ENCODE measurements at regions not wholly inside any gene's neighbourhood (a gene's known extent, or its start where the extent isn't known, plus 50 kb on each side); places are given as distances from the start of the nearest gene placed in this dataset.

DNA sequence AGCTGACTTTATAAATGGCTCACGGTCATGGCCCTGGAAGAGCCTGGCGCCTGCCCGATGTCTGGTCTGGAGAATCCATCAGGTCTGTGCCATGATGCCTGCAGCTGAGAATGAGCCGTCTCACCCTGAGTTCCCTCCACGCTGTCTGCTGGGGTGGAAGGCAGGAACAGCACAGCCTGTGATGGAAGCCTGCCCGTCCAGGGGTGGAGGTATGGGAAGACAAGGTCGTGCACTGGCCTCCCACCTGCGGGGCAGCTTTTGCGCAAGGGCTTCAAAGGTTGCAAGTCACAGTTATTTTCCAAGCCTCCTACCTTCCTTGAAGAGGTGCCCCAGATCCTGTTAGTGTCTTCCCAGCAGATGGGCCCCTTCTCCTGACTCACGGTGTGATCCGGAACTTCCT, 275.5 kb downstream of the FAM43A start:
- no peak overlapping the region for H3K9ac ChIP-seq (ENCODE audit: low read depth, low read length)
- no peak overlapping the region for H2AFZ ChIP-seq (ENCODE audit: low read depth, low read length)
- H3K4me2 ChIP-seq (ENCODE audit: insufficient read depth, low read length): no peak overlapping the region
- DNase-seq (no peak), ATAC-seq (ENCODE audit: insufficient read depth, low read depth) (no peak)
- no peaks in the 10 kb centered on the region for H3K79me2 ChIP-seq (ENCODE audit: insufficient read depth, low read length)
- H4K20me1 ChIP-seq (ENCODE audit: insufficient read depth, low read length): no peaks in the 10 kb centered on the region
- no peak overlapping the region for H3K4me3 ChIP-seq (ENCODE audit: low read depth in 1 of 2, low read length in 2 of 2)
- H3K4me1 ChIP-seq (ENCODE audit: insufficient read depth, low read length): no peaks in the 10 kb centered on the region
- peaks cover 6% of the 10 kb centered on the region for H3K27me3 ChIP-seq (ENCODE audit: insufficient read depth, low read length, poor library complexity)
- H3K36me3 ChIP-seq (ENCODE audit: insufficient read depth, low read length): no peaks in the 10 kb centered on the region
- no peak overlapping the region for H3K27ac ChIP-seq (ENCODE audit: low read length)
- no peaks in the 10 kb centered on the region for H3K9me3 ChIP-seq (ENCODE audit: insufficient read depth, low read length, severe bottlenecking)
- TF ChIP-seq, protein P1, sequence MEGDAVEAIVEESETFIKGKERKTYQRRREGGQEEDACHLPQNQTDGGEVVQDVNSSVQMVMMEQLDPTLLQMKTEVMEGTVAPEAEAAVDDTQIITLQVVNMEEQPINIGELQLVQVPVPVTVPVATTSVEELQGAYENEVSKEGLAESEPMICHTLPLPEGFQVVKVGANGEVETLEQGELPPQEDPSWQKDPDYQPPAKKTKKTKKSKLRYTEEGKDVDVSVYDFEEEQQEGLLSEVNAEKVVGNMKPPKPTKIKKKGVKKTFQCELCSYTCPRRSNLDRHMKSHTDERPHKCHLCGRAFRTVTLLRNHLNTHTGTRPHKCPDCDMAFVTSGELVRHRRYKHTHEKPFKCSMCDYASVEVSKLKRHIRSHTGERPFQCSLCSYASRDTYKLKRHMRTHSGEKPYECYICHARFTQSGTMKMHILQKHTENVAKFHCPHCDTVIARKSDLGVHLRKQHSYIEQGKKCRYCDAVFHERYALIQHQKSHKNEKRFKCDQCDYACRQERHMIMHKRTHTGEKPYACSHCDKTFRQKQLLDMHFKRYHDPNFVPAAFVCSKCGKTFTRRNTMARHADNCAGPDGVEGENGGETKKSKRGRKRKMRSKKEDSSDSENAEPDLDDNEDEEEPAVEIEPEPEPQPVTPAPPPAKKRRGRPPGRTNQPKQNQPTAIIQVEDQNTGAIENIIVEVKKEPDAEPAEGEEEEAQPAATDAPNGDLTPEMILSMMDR (IDR thresholded peaks at IDR 0.05; ENCODE audit: borderline replicate concordance, extremely low read depth, low read length, poor library complexity, severe bottlenecking): no peak
- TF ChIP-seq EZH2 (IDR thresholded peaks at IDR 0.05; ENCODE audit: borderline replicate concordance, low read depth, low read length, severe bottlenecking): no peak

DNA sequence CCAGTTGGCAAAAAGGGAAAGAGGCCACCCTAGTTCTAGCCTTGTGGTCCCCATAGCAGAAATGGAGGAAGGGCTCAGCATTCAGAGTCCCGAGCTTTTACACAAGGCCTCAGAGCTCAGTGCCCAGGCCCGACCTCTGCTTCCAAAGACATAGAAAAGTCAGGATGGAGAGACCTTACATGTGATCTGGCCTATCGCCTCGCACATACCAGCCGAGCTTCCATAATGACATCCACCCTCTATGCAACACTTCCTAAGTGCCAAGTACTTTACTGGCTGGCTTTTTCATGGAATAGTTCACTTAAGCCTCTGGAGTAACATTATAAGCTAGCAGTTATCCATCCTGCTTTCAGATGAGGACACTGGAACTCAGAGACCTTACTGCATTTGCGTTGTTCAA, 275.9 kb downstream of the FAM43A start:
- Histone ChIP-seq H3K27ac (ENCODE audit: low read length) (no peak overlapping the region), H3K9me3 (ENCODE audit: insufficient read depth, low read length, severe bottlenecking) (no peaks in the 10 kb centered on the region), H3K4me2 (ENCODE audit: insufficient read depth, low read length) (no peak overlapping the region), H3K9ac (ENCODE audit: low read depth, low read length) (no peak overlapping the region), H2AFZ (ENCODE audit: low read depth, low read length) (no peak overlapping the region), H3K79me2 (ENCODE audit: insufficient read depth, low read length) (no peaks in the 10 kb centered on the region), H3K4me3 (ENCODE audit: low read depth in 1 of 2, low read length in 2 of 2) (no peak overlapping the region), H3K4me1 (ENCODE audit: insufficient read depth, low read length) (no peaks in the 10 kb centered on the region), H3K27me3 (ENCODE audit: insufficient read depth, low read length, poor library complexity) (peaks cover 8% of the 10 kb centered on the region), H3K36me3 (ENCODE audit: insufficient read depth, low read length) (no peaks in the 10 kb centered on the region), H4K20me1 (ENCODE audit: insufficient read depth, low read length) (no peaks in the 10 kb centered on the region)
- TF ChIP-seq, protein P1 (IDR thresholded peaks at IDR 0.05; ENCODE audit: borderline replicate concordance, extremely low read depth, low read length, poor library complexity, severe bottlenecking): no peak
- TF ChIP-seq EZH2 (IDR thresholded peaks at IDR 0.05; ENCODE audit: borderline replicate concordance, low read depth, low read length, severe bottlenecking): no peak
- no peak for ATAC-seq (ENCODE audit: insufficient read depth, low read depth)
- no peak for DNase-seq

DNA sequence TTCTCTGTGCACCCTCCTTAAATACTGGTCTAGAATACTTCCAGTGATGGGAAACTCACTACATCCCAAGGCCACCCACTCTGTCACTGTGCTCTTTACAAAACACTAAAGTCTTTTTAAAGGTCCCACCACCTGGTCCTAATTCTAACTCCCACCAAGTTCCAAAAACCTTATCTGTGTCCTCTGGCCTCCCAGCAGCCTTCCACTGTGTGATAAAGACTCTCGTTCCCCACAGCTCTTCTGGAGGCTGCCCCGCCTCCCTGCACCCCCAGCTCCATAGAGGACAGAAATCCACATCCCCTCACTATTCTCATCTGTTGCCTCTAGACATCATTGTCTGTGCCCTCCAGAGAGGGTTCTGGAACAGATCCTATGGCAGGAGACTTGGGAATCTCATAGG, 276.4 kb downstream of the FAM43A start:
- Histone ChIP-seq H3K79me2 (ENCODE audit: insufficient read depth, low read length) (no peaks in the 10 kb centered on the region), H3K9ac (ENCODE audit: low read depth, low read length) (no peak overlapping the region), H3K9me3 (ENCODE audit: insufficient read depth, low read length, severe bottlenecking) (no peaks in the 10 kb centered on the region), H3K27me3 (ENCODE audit: insufficient read depth, low read length, poor library complexity) (peaks cover 8% of the 10 kb centered on the region), H3K4me1 (ENCODE audit: insufficient read depth, low read length) (no peaks in the 10 kb centered on the region), H2AFZ (ENCODE audit: low read depth, low read length) (no peak overlapping the region), H3K4me3 (ENCODE audit: low read depth in 1 of 2, low read length in 2 of 2) (no peak overlapping the region), H3K36me3 (ENCODE audit: insufficient read depth, low read length) (no peaks in the 10 kb centered on the region), H3K27ac (ENCODE audit: low read length) (no peak overlapping the region), H4K20me1 (ENCODE audit: insufficient read depth, low read length) (no peaks in the 10 kb centered on the region), H3K4me2 (ENCODE audit: insufficient read depth, low read length) (no peak overlapping the region)
- TF ChIP-seq EZH2 (IDR thresholded peaks at IDR 0.05; ENCODE audit: borderline replicate concordance, low read depth, low read length, severe bottlenecking): no peak
- TF ChIP-seq, protein P1 (IDR thresholded peaks at IDR 0.05; ENCODE audit: borderline replicate concordance, extremely low read depth, low read length, poor library complexity, severe bottlenecking): no peak
- no peak for DNase-seq
- no peak for ATAC-seq (ENCODE audit: insufficient read depth, low read depth)

DNA sequence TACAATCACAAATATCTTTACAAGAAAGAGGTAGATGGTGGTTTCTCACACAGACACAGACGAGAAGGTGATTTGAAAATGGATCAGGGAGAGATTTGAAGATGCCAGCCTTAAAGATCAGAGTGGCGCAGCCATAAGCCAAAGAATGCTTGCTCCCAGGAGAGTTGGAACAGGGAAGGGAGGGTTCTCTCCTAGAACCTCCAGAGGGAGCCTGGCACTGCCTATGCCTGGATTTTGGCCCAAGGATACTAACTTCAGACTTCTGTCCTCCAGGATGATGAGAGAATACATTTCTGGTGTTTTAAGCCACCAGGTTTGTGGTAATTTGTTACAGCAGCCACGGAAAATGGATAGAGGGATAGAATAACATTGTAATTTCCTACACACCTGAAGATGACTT, 279.1 kb downstream of the FAM43A start:
- H3K79me2 ChIP-seq (ENCODE audit: insufficient read depth, low read length): no peaks in the 10 kb centered on the region
- no peaks in the 10 kb centered on the region for H3K36me3 ChIP-seq (ENCODE audit: insufficient read depth, low read length)
- DNase-seq (no peak), ATAC-seq (ENCODE audit: insufficient read depth, low read depth) (no peak)
- TF ChIP-seq, protein P1 (IDR thresholded peaks at IDR 0.05; ENCODE audit: borderline replicate concordance, extremely low read depth, low read length, poor library complexity, severe bottlenecking): no peak
- no peak for TF ChIP-seq EZH2 (IDR thresholded peaks at IDR 0.05; ENCODE audit: borderline replicate concordance, low read depth, low read length, severe bottlenecking)
- H3K9me3 ChIP-seq (ENCODE audit: insufficient read depth, low read length, severe bottlenecking): no peaks in the 10 kb centered on the region
- no peak overlapping the region for H3K4me2 ChIP-seq (ENCODE audit: insufficient read depth, low read length)
- H4K20me1 ChIP-seq (ENCODE audit: insufficient read depth, low read length): no peaks in the 10 kb centered on the region
- H3K27ac ChIP-seq (ENCODE audit: low read length): no peak overlapping the region
- peaks cover 8% of the 10 kb centered on the region for H3K27me3 ChIP-seq (ENCODE audit: insufficient read depth, low read length, poor library complexity)
- no peak overlapping the region for H3K4me3 ChIP-seq (ENCODE audit: low read depth in 1 of 2, low read length in 2 of 2)
- no peak overlapping the region for H3K9ac ChIP-seq (ENCODE audit: low read depth, low read length)
- H3K4me1 ChIP-seq (ENCODE audit: insufficient read depth, low read length): no peaks in the 10 kb centered on the region
- no peak overlapping the region for H2AFZ ChIP-seq (ENCODE audit: low read depth, low read length)
